ENCODE measurements at regions not wholly inside any gene's neighbourhood (a gene's known extent, or its start where the extent isn't known, plus 50 kb on each side); places are given as distances from the start of the nearest gene placed in this dataset.

DNA sequence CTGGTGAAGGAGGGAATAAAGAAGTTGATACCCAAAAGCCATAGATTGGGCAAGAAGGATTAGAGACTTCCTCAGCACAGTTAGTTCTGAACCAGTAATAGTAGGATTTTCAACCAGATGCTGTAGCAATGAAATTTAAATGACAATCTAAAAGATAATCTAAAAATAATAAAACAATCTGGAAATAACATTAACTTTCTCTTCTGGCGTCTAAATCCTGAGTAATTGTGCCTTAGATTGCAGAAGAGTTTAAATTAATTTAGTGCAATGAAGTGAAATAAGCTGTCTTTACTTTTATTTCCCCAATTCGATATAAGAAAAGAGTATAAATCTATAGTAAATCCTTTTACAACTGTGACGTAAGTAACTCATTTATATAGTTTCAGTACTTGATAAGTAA, 186.8 kb upstream of the DOK6 start:
- intact Hi-C loops (cut with micrococcal nuclease) = no loop called here
- H3K27me3 ChIP-seq (ENCODE audit: low read depth) = no peaks in the 10 kb centered on the region
- no peak for DNase-seq
- H3K9me3 ChIP-seq (replicated peaks) = no peaks in the 10 kb centered on the region
- H3K4me1 ChIP-seq = no peaks in the 10 kb centered on the region
- no peak overlapping the region for H3K27ac ChIP-seq (replicated peaks)
- no peak overlapping the region for H3K4me3 ChIP-seq
- H3K36me3 ChIP-seq = no peaks in the 10 kb centered on the region
- no peak for TF ChIP-seq CTCF (IDR thresholded peaks at IDR 0.05; ENCODE audit: borderline replicate concordance)

- Histone ChIP-seq H3K36me3 (no peaks in the 10 kb centered on the region), H3K9me3 (replicated peaks) (no peaks in the 10 kb centered on the region), H3K4me3 (no peak overlapping the region), H3K27me3 (ENCODE audit: low read depth) (no peaks in the 10 kb centered on the region), H3K27ac (replicated peaks) (no peak overlapping the region), H3K4me1 (no peaks in the 10 kb centered on the region)
- no peak for TF ChIP-seq CTCF (IDR thresholded peaks at IDR 0.05; ENCODE audit: borderline replicate concordance)
- DNase-seq = no peak
- intact Hi-C loops (cut with micrococcal nuclease) = no loop called here
Observed at GRCh38 chr18:69215161-69215560, 185.5 kb upstream of the DOK6 start.

DNA sequence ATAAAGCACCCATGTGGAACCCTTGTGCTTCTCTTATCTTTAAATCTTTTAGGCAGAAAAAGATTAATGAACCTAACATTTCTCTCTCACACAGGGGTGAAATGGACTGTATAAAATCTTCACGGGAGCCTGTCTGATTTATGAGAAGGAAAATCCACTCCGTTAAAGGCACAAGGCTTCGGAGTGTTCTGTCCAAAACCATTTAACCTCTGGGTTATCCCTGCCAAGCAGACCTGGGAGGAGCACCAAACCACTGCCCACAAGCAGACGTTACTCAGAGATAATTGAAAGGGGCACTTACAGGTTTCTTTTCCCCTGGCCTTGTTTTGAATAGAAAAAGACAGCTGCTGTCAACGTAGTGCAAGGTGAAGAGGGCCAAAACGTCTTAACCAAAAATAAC, 184.4 kb upstream of the DOK6 start:
- no peak overlapping the region for H3K4me3 ChIP-seq
- TF ChIP-seq CTCF (IDR thresholded peaks at IDR 0.05; ENCODE audit: borderline replicate concordance) = no peak
- H3K27ac ChIP-seq (replicated peaks) = no peak overlapping the region
- no peak for DNase-seq
- H3K36me3 ChIP-seq = no peaks in the 10 kb centered on the region
- intact Hi-C loops (cut with micrococcal nuclease) = no loop called here
- H3K9me3 ChIP-seq (replicated peaks) = no peaks in the 10 kb centered on the region
- H3K4me1 ChIP-seq = no peaks in the 10 kb centered on the region
- H3K27me3 ChIP-seq (ENCODE audit: low read depth) = no peaks in the 10 kb centered on the region

GRCh38 chr18:69217196-69218000, 183.3 kb upstream of the DOK6 start:
- Histone ChIP-seq H3K36me3 (no peaks in the 10 kb centered on the region), H3K9me3 (replicated peaks) (no peaks in the 10 kb centered on the region), H3K27ac (replicated peaks) (no peak overlapping the region), H3K27me3 (ENCODE audit: low read depth) (no peaks in the 10 kb centered on the region), H3K4me1 (no peaks in the 10 kb centered on the region), H3K4me3 (no peak overlapping the region)
- no peak for TF ChIP-seq CTCF (IDR thresholded peaks at IDR 0.05; ENCODE audit: borderline replicate concordance)
- intact Hi-C loops (cut with micrococcal nuclease) = no loop called here
- DNase-seq = no peak

DNA sequence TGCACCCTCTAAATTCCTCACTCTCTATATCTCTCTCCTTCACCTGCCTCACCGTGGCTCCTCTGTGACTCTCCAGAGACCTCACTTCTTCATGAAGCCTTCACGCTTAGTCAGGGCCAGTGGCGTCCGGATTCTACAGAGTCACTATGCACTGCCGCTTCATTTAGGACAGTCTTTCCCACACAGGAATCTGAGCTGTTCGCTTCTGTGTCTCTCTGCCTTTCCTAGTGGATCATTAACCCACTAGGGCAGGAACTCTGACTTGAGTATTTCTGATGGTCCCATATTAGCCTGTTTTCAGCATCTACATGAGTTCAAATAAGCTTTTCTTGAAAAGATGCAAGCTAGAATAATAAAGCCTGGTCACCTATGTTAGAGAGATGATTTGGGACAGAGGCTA, 180.2 kb upstream of the DOK6 start:
- TF ChIP-seq CTCF (IDR thresholded peaks at IDR 0.05; ENCODE audit: borderline replicate concordance) = no peak
- Histone ChIP-seq H3K27ac (replicated peaks) (no peak overlapping the region), H3K9me3 (replicated peaks) (no peaks in the 10 kb centered on the region), H3K4me1 (no peaks in the 10 kb centered on the region), H3K27me3 (ENCODE audit: low read depth) (no peaks in the 10 kb centered on the region), H3K36me3 (no peaks in the 10 kb centered on the region), H3K4me3 (no peak overlapping the region)
- intact Hi-C loops (cut with micrococcal nuclease) = no loop called here
- no peak for DNase-seq
